Trophoblast cell (in vitro differentiated cells and primary cell): ENCODE measurements at regions not wholly inside any gene's neighbourhood (a gene's known extent, or its start where the extent isn't known, plus 50 kb on each side); places are given as distances from the start of the nearest gene placed in this dataset.

ENCODE experiments used
- DNase-seq, 2 donors: peaks; one replicate each; pipeline ENCODE4 v3.0.0-alpha.2; 2016
- H2AFZ ChIP-seq: 2 replicates; pipeline ENCODE4 v1.6.1; 2013; ENCODE audit warnings: low read length, moderate library complexity, mild to moderate bottlenecking; ENCODE audit not compliant: insufficient read depth, poor library complexity
- H2AK5ac ChIP-seq: 2 replicates; pipeline ENCODE4 v1.6.1; 2013; ENCODE audit warnings: mild to moderate bottlenecking, low read length
- H2BK120ac ChIP-seq: 2 replicates; pipeline ENCODE4 v1.6.1; 2013; ENCODE audit warnings: low read length, mild to moderate bottlenecking, moderate library complexity; ENCODE audit not compliant: insufficient read depth, poor library complexity
- H2BK12ac ChIP-seq: 2 replicates; pipeline ENCODE4 v1.6.1; 2013; ENCODE audit warnings: mild to moderate bottlenecking, low read length, moderate library complexity
- H2BK5ac ChIP-seq: 2 replicates; pipeline ENCODE4 v1.6.1; 2013; ENCODE audit warnings: low read length, low read depth, moderate library complexity, mild to moderate bottlenecking; ENCODE audit not compliant: poor library complexity
- H3K14ac ChIP-seq: 2 replicates; pipeline ENCODE4 v1.6.1; 2013; ENCODE audit warnings: mild to moderate bottlenecking, low read length
- H3K18ac ChIP-seq: 2 replicates; pipeline ENCODE4 v1.6.1; 2013; ENCODE audit warnings: mild to moderate bottlenecking, low read length
- H3K23ac ChIP-seq: 2 replicates; pipeline ENCODE4 v1.6.1; 2013; ENCODE audit warnings: low read length
- H3K27ac ChIP-seq: 2 replicates; pipeline ENCODE4 v1.5.1; 2013; ENCODE audit warnings: low read depth, mild to moderate bottlenecking, inconsistent platforms, low read length, moderate library complexity
- H3K27me3 ChIP-seq: 2 replicates; pipeline ENCODE4 v1.6.1; 2013; ENCODE audit warnings: inconsistent platforms, mild to moderate bottlenecking, low read length, moderate library complexity; ENCODE audit not compliant: insufficient read depth
- H3K36me3 ChIP-seq, 2 experiments: 1 replicate in 1 of 2; 2 replicates in 1 of 2; pipeline ENCODE4 v1.6.1; 2013; ENCODE audit warnings: low read length in 2 of 2, mild to moderate bottlenecking in 2 of 2, moderate library complexity in 1 of 2; ENCODE audit not compliant: insufficient read depth in 2 of 2, control insufficient read depth in 1 of 2
- H3K4ac ChIP-seq: 2 replicates; pipeline ENCODE4 v1.6.1; 2013; ENCODE audit warnings: low read depth, mild to moderate bottlenecking, low read length, moderate library complexity
- H3K4me1 ChIP-seq, 2 experiments: 1 replicate in 1 of 2; 2 replicates in 1 of 2; pipeline ENCODE4 v1.6.1; 2013; ENCODE audit warnings: low read length in 2 of 2, mild to moderate bottlenecking in 2 of 2, moderate library complexity in 1 of 2; ENCODE audit not compliant: insufficient read depth in 2 of 2, control insufficient read depth in 1 of 2
- H3K4me2 ChIP-seq: 2 replicates; pipeline ENCODE4 v1.6.1; 2013; ENCODE audit warnings: inconsistent platforms, mild to moderate bottlenecking, low read length, moderate library complexity
- H3K4me3 ChIP-seq: 2 replicates; pipeline ENCODE4 v1.5.1; 2013; ENCODE audit warnings: mild to moderate bottlenecking, low read depth, low read length, inconsistent platforms
- H3K79me1 ChIP-seq: one replicate; pipeline ENCODE4 v1.6.1; 2013; ENCODE audit warnings: low read length
- H3K79me2 ChIP-seq: 2 replicates; pipeline ENCODE4 v1.6.1; 2013; ENCODE audit warnings: low read length, mild to moderate bottlenecking; ENCODE audit not compliant: control insufficient read depth, insufficient read depth, poor library complexity
- H3K9ac ChIP-seq: 2 replicates; pipeline ENCODE4 v1.6.1; 2013; ENCODE audit warnings: mild to moderate bottlenecking, low read length
- H3K9me3 ChIP-seq: 2 replicates; pipeline ENCODE4 v1.6.1; 2013; ENCODE audit warnings: low read depth, mild to moderate bottlenecking, control low read depth, inconsistent platforms, low read length; ENCODE audit not compliant: insufficient read depth
- H4K12ac ChIP-seq: 2 replicates; pipeline ENCODE4 v1.6.1; 2013; ENCODE audit warnings: low read depth, mild to moderate bottlenecking, low read length, moderate library complexity
- H4K8ac ChIP-seq: 2 replicates; pipeline ENCODE4 v1.6.1; 2013; ENCODE audit warnings: low read depth, mild to moderate bottlenecking, low read length, moderate library complexity
- H4K91ac ChIP-seq: one replicate; pipeline ENCODE4 v1.6.1; 2013; ENCODE audit warnings: low read depth, mild to moderate bottlenecking, low read length, moderate library complexity
- WGBS: extraction: QIAGEN DNeasy Blood & Tissue Kit; methylation state at CpG from one replicate; pipeline ENCODE4 v1.1.7; 2013; ENCODE audit warnings: missing lambda C conversion rate; ENCODE audit not compliant: insufficient read length, insufficient coverage; ENCODE audit errors: extremely low coverage; 5-methylcytosine and 5-hydroxymethylcytosine counted together

DNA sequence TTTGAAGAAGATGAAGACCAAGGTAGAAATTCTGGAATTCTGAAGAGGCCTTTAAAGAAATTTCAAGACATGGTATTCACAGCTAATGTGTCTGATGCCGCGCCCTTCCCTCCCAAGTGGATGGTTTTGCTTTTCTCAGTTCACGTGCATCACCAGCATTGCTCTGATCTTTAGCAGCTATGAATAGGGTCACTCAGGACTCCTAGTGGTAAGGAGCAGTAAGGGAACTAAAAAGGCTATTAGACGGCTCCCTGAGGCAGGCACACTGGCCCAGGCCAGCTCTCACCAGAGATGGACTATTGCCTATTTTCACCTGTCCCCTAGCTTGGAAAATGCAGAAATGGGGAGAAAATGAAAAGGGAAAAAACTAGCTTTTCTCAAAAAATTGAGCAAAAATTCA is 447.5 kb upstream of the RASGEF1B start:
- Histone ChIP-seq H2BK12ac (no peak overlapping the region), H3K27ac (no peak overlapping the region), H3K18ac (no peak overlapping the region), H3K79me2 (no peaks in the 10 kb centered on the region), H2BK5ac (no peak overlapping the region), H3K4me1 (no peaks in the 10 kb centered on the region), H2AFZ (no peak overlapping the region), H3K9me3 (peaks cover 2% of the 10 kb centered on the region), H3K4me3 (no peak overlapping the region), H3K36me3 (no peaks in the 10 kb centered on the region), H3K4me2 (no peak overlapping the region), H4K91ac (no peak overlapping the region), H3K4ac (no peak overlapping the region), H3K79me1 (no peaks in the 10 kb centered on the region), H3K27me3 (no peaks in the 10 kb centered on the region), H3K14ac (no peak overlapping the region), H3K23ac (no peak overlapping the region), H3K9ac (no peak overlapping the region), H4K12ac (no peak overlapping the region), H2AK5ac (no peak overlapping the region), H4K8ac (no peak overlapping the region), H2BK120ac (no peak overlapping the region)
- no CpG with 5 or more reads among the region's 4 CpGs for WGBS
- peak; percentile 9 to 62 for DNase-seq

DNA sequence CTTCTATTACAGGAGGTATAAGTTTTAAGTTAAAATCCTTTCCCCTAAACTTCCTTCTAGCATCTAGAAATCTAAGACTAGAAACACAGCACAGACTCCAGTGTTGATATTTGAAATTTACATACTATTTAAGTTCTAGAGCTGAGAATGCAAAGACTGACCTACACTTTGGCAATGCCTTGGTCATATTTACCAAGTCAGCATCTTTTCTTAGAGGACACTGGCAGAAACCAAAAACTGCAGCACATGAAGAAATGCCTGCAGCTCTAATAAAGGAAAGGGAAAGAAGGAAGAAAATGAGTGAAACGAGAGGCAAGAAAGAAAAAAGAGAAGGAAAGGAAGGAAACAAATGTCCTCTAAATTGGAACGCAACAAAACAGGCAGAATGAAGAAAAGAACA is 443.7 kb upstream of the RASGEF1B start:
- Histone ChIP-seq H4K91ac (no peak overlapping the region), H4K12ac (no peak overlapping the region), H3K27ac (no peak overlapping the region), H3K4me2 (no peak overlapping the region), H2AFZ (no peak overlapping the region), H3K27me3 (no peaks in the 10 kb centered on the region), H3K36me3 (no peaks in the 10 kb centered on the region), H3K14ac (no peak overlapping the region), H3K4ac (no peak overlapping the region), H3K9me3 (peaks cover 2% of the 10 kb centered on the region), H3K79me1 (no peaks in the 10 kb centered on the region), H3K18ac (no peak overlapping the region), H3K79me2 (no peaks in the 10 kb centered on the region), H3K9ac (no peak overlapping the region), H2BK5ac (no peak overlapping the region), H4K8ac (no peak overlapping the region), H2BK120ac (no peak overlapping the region), H3K4me3 (no peak overlapping the region), H2AK5ac (no peak overlapping the region), H3K23ac (no peak overlapping the region), H2BK12ac (no peak overlapping the region), H3K4me1 (no peaks in the 10 kb centered on the region)
- WGBS, result no CpG with 5 or more reads among the region's 2 CpGs
- no peak for DNase-seq

DNA sequence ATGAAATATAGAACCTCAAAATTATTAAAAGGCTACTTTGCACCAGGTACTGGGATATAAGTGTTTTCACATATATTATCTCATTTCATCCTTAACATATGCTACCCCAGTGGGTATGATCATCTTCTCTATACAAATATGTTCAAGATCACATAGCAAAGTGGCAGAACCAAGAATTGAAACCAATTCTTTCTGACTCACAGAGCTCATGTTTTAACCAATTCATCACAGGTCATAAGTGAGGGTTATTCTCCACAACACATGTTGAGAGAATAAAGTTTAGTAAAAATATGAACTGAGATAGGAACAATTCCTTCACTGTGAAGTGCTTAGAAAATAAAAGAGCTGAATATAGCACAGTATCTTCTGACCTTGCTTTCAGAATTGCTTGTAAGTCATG is 442.9 kb upstream of the RASGEF1B start:
- H2BK12ac ChIP-seq, result no peak overlapping the region
- no peak overlapping the region for H2AFZ ChIP-seq
- H3K9me3 ChIP-seq, result no peaks in the 10 kb centered on the region
- H2BK120ac ChIP-seq, result no peak overlapping the region
- H3K36me3 ChIP-seq, result no peaks in the 10 kb centered on the region
- no peak overlapping the region for H4K12ac ChIP-seq
- H3K79me2 ChIP-seq, result no peaks in the 10 kb centered on the region
- H3K23ac ChIP-seq, result no peak overlapping the region
- no peak overlapping the region for H3K4me3 ChIP-seq
- no peaks in the 10 kb centered on the region for H3K27me3 ChIP-seq
- no peak overlapping the region for H3K18ac ChIP-seq
- H3K9ac ChIP-seq, result no peak overlapping the region
- H3K4me1 ChIP-seq, result no peaks in the 10 kb centered on the region
- no peak for DNase-seq
- H3K4ac ChIP-seq, result no peak overlapping the region
- H3K4me2 ChIP-seq, result no peak overlapping the region
- no peak overlapping the region for H2AK5ac ChIP-seq
- H4K91ac ChIP-seq, result no peak overlapping the region
- no peak overlapping the region for H3K14ac ChIP-seq
- no peak overlapping the region for H2BK5ac ChIP-seq
- H3K27ac ChIP-seq, result no peak overlapping the region
- H3K79me1 ChIP-seq, result no peaks in the 10 kb centered on the region
- H4K8ac ChIP-seq, result no peak overlapping the region

DNA sequence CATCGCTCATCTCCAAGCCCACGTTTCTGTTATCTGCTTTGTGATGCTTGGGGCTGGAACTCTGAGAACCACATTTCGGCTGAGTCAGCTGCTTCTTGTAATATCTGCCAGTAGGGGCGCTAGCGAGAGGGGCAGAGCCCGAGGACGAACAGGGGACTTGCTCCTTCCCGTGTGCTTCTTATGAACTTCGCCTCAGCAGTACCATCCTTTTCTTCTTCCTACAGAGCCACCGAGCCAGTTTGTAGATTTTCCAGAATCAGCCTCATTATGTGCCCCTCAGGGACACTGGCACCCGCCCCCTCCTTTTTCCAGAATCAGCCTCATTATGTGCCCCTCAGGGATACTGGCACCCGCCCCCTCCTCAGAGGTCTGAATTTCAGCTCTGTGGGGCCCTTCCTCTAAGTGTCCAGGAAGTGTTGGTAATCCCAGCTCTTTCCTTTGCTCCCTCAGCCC is 441.7 kb upstream of the RASGEF1B start:
- no peak overlapping the region for H3K23ac ChIP-seq
- H3K18ac ChIP-seq, result no peak overlapping the region
- no peaks in the 10 kb centered on the region for H3K79me2 ChIP-seq
- H4K91ac ChIP-seq, result no peak overlapping the region
- peak; percentile 57 to 82 for DNase-seq
- no peak overlapping the region for H2BK120ac ChIP-seq
- no peaks in the 10 kb centered on the region for H3K9me3 ChIP-seq
- no peak overlapping the region for H3K4me3 ChIP-seq
- H4K12ac ChIP-seq, result no peak overlapping the region
- H3K9ac ChIP-seq, result no peak overlapping the region
- H2AFZ ChIP-seq, result no peak overlapping the region
- H3K4me2 ChIP-seq, result peak overlapping the region; percentile 49
- H3K27me3 ChIP-seq, result no peaks in the 10 kb centered on the region
- no CpG with 5 or more reads among the region's 12 CpGs for WGBS
- no peaks in the 10 kb centered on the region for H3K79me1 ChIP-seq
- no peak overlapping the region for H3K4ac ChIP-seq
- no peak overlapping the region for H3K27ac ChIP-seq
- H3K14ac ChIP-seq, result no peak overlapping the region
- no peak overlapping the region for H4K8ac ChIP-seq
- no peak overlapping the region for H2BK12ac ChIP-seq
- no peaks in the 10 kb centered on the region for H3K36me3 ChIP-seq
- no peaks in the 10 kb centered on the region for H3K4me1 ChIP-seq
- H2BK5ac ChIP-seq, result no peak overlapping the region
- H2AK5ac ChIP-seq, result no peak overlapping the region
